HG02938 (cell line): ENCODE measurements at regions not wholly inside any gene's neighbourhood (a gene's known extent, or its start where the extent isn't known, plus 50 kb on each side); places are given as distances from the start of the nearest gene placed in this dataset.
"Not testable (repeated sequence)": the region's sequence is repeated elsewhere in the genome, so short reads cannot be mapped to it uniquely, and the experiment has no call there.

ENCODE experiments used
- ATAC-seq: cut with Tn5 transposase; IDR thresholded peaks from one replicate; pipeline ENCODE4 v1.9.1; 2021; ENCODE audit warnings: mild to moderate bottlenecking, moderate library complexity; ENCODE audit not compliant: unreplicated experiment

- ATAC-seq = no peak
These were observed 1953.9 kb upstream of the CDH6 start for GRCh38 chr5:29239606-29240005.

- no peak for ATAC-seq
These were observed 1955.4 kb upstream of the CDH6 start for GRCh38 chr5:29238115-29238514.

- ATAC-seq = no peak
These were observed 1962.3 kb upstream of the CDH6 start for GRCh38 chr5:29231154-29231553.

GRCh38 chr5:29230591-29230990 lies 1962.9 kb upstream of the CDH6 start:
- no peak for ATAC-seq

- ATAC-seq = no peak
These were observed 1964.0 kb upstream of the CDH6 start for GRCh38 chr5:29229461-29229860.

GRCh38 chr5:29218138-29218537 lies 1975.3 kb upstream of the CDH6 start:
- ATAC-seq = no peak

GRCh38 chr5:29214839-29215238 lies 1978.6 kb upstream of the CDH6 start:
- ATAC-seq = no peak

GRCh38 chr5:29213475-29213874 lies 1980.0 kb upstream of the CDH6 start:
- no peak for ATAC-seq

- ATAC-seq = no peak
These were observed 1985.5 kb upstream of the CDH6 start for GRCh38 chr5:29208024-29208423.

- ATAC-seq = no peak
These were observed 1990.4 kb upstream of the CDH6 start for GRCh38 chr5:29203049-29203448.

GRCh38 chr5:29197631-29198454 lies 1995.6 kb upstream of the CDH6 start:
- ATAC-seq = no peak

- ATAC-seq = no peak
These were observed 1999.5 kb upstream of the CDH6 start for GRCh38 chr5:29193972-29194371.

- not testable (repeated sequence) for ATAC-seq
These were observed 2002.0 kb upstream of the CDH6 start for GRCh38 chr5:29191269-29192048.

- ATAC-seq = not testable (repeated sequence)
These were observed 2003.1 kb upstream of the CDH6 start for GRCh38 chr5:29190398-29190797.

GRCh38 chr5:29186380-29186779 lies 2007.1 kb upstream of the CDH6 start:
- ATAC-seq = not testable (repeated sequence)

GRCh38 chr5:29185558-29185957 lies 2007.9 kb upstream of the CDH6 start:
- no peak for ATAC-seq

- ATAC-seq = no peak
These were observed 2017.7 kb upstream of the CDH6 start for GRCh38 chr5:29175774-29176173.

- ATAC-seq = no peak
These were observed 2022.9 kb upstream of the CDH6 start for GRCh38 chr5:29170599-29170998.

GRCh38 chr5:29169886-29170285 lies 2023.6 kb upstream of the CDH6 start:
- ATAC-seq = no peak

- no peak for ATAC-seq
These were observed 2031.2 kb upstream of the CDH6 start for GRCh38 chr5:29162297-29162696.

- no peak for ATAC-seq
These were observed 2031.8 kb upstream of the CDH6 start for GRCh38 chr5:29161399-29162291.
